HG03135 (cell line): ENCODE measurements at regions not wholly inside any gene's neighbourhood (a gene's known extent, or its start where the extent isn't known, plus 50 kb on each side); places are given as distances from the start of the nearest gene placed in this dataset.
"Not testable (repeated sequence)": the region's sequence is repeated elsewhere in the genome, so short reads cannot be mapped to it uniquely, and the experiment has no call there.

ENCODE experiments used
- ATAC-seq: cut with Tn5 transposase; IDR thresholded peaks from one replicate; pipeline ENCODE4 v1.9.1; 2021; ENCODE audit warnings: mild to moderate bottlenecking, moderate library complexity; ENCODE audit not compliant: unreplicated experiment

DNA sequence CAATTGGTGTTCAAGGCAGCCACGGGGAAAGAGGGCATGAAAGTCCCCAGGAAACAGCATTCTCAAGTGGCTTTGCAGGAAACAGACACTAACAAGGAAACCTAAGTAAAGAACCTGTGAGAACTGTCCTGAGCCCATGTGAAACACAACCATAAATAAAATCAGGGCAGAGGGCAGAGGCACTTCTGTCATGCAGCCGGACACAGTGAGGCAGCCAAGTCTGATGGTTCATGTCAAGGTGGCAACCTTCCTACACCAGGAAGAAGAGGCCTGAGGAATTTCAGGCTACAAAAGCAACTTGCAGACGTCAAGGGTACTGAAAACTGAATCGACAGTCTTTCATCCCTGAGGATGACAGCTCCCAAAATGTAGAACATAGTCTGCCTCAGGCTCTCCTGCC lies 458.2 kb upstream of the NPVF start:
- ATAC-seq, result no peak

DNA sequence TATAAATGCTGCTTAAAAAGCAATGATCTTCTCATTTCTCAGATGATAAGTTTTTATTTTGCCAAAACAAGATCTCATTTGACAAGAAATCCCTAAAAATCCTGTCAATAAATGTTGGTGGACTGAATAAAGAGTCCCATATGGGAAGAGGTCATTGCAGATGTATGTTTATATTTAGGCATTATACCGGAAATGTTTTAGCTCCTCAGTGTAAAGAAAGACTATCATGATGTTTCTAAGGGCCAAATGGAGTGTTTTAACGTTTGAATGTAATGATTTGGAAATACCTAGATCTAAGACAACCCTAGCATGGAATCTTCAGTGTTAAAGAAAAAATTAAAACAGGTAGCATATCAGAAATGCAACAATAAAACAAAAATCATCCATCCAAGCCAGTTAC lies 457.8 kb upstream of the NFE2L3 start:
- ATAC-seq, result no peak

DNA sequence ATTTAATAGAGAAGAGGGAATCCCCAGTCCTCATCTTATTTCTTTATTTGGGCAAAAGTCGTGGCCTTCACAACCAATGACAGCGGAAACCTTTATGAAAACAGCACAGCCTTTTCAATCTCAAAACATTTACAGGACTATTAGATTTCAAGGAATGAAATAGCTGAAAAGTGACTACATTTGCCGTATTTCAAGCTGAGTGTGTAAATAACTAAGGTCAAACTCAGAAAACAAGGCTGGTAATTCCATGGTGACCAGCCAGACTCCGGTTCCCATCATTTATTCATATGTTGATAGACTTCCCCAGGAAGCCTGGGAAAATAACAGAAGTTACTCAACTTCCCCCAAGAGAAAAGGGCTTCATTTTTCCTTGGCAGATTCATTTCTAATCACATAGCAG lies 457.3 kb upstream of the NFE2L3 start:
- ATAC-seq, result no peak

DNA sequence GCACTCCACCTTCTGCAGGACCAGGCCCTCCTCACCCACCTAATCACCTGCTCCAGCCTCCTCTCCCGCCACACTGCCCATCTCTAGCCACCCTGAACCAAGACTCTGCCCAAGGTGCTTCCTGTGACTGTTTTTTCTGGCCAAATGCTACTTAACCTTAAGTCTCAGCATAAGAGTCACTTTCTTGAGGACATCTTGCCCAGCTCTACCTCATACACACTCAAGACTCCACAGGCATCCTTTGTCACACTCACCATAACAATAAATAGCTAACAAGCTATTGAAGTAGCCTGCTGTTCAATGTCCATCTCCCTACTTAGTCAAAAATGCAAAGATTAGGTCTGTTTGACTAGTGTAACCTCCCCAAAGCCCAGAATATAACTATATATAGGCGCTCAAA lies 455.4 kb upstream of the NFE2L3 start:
- no peak for ATAC-seq

DNA sequence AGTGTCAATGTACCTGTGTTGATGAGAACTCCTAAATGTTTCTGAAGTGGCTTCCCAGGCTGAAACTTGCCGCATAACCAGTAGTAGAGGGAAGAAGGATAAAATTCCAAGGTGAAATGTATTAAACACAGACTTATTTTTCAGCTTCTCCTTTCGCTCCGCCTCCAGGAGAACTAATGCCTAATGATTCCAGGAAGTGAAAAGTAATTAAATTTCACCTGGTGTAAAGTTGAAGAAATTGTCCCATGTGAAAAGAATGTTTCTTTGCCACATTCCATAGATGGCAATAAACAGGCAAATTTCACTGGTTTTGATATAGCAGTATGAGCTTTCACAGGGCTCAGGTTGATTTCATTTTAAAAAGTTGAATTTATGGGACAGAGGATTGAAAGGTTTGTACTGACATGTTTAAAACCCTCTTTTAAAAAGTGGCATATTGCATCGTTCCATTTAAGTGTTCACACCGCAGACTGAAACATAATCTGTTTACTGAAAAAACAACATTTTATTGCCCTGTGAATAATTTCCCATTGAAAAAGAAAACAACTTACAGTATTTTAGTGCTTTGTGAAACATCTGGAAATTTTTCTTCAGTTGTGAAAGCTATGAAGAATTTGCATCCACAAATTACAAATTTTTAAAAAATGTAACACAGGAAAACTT lies 453.4 kb upstream of the NFE2L3 start:
- no peak for ATAC-seq

DNA sequence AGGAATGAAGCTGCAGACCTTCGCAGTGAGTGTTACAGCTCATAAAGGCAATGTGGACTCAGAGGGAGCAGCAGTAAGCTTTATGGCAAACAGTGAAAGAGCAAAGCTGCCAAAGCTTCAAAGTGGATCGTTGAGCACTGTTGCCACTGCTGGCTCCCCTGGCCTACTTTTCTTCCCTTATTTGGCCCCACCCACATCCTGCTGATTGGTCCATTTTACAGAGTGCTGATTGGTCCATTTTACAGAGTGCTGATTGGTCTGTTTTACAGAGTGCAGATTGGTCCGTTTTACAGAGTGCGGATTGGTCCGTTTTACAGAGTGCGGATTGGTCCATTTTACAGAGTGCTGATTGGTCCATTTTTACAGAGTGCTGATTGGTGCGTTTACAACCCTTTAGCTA lies 451.9 kb upstream of the NFE2L3 start:
- not testable (repeated sequence) for ATAC-seq

DNA sequence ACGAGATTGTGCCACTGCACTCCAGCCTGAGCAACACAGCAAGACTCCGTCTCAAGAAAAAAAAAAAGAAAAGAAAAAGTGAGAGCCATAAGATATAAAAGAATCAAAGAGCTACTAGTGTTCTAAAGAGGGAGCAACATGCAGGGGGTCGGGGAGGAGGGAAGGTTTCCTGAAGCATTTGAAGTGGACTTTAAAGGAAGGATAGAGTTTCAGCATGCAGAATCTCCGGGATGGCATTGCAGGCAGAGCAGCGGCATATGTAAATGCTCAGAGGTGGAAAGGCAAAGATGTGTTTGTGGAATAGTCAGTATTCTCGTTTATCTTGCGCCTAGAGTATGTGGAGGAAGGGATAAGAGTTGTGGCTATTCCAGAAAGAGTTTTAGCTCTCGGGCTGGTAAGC lies 447.6 kb upstream of the NFE2L3 start:
- no peak for ATAC-seq

DNA sequence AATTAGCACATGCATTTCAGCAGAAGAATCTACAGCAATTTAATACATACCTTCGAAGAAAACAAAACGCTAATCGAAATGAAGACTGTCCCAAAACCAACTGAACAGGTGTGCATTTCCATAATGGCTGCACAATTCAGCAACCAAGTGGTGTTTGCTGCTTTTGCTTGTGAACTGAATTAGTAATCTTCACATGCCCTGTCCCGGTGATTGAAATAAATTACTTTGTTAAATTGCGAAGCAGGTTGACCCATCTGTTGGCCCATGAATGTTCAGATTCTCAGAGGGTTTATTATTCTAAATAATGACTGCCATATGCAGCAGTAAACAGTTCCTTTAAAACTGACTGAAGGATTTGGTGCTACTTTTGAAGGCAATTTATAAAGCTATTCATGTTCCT lies 445.2 kb upstream of the NFE2L3 start:
- ATAC-seq, result no peak

DNA sequence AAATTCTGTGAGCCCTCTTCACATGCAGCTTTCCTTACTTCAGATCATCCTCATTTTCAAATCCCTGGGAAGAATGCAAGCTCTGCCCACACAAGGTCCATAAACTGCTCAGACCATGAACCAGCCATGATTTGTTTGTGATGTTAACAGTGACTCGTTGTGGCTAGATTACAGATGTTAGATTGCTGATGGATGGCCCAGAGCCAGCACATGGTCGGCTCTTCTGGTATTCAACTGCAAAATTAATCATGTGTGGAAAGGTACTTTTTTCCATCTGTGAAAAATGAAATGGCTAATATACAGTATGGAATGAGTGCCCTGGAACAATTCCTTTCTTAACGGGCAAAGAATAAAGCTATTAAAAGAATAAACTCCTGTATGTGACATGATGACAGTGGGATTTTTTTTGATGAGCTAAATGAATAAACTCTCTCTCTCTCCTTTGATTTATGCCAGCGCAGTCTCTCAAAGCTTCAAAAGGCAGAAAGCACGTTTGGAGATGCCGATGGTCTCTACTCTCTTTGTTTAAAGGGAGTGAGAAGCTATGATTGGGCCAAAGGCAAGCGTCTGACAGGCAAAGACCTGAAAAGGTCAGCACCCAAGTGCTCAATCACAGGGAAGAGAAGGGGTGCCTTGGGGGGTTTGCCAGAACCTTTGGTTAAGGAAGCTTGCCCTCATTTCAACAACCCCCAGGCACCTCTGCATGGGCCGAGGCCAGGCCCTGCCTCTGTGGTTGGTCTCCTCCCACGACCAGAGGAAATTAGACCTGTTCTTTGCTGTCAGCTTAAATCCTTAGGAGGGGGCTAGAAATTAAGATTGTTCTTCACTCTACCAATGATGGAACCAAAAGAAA lies 444.0 kb upstream of the NFE2L3 start:
- no peak for ATAC-seq

DNA sequence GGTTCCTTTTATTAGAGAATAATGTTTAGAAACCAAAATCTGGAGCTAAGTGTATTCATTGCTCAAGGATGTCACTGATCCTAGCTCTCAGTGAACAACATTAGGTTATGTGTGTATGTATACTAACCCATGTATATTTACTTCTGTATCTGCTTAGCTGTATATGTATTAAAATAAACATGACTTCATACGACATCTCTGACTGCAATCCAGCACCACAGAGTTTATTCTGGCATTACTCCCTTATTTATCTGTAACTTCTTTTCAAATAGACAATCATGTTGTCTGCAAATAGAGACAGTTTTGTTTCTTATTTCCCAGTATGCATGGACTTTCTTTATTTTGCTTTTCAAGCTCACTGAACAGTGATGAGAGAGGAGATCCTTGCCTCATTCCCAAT lies 441.0 kb upstream of the NFE2L3 start:
- ATAC-seq, result no peak

DNA sequence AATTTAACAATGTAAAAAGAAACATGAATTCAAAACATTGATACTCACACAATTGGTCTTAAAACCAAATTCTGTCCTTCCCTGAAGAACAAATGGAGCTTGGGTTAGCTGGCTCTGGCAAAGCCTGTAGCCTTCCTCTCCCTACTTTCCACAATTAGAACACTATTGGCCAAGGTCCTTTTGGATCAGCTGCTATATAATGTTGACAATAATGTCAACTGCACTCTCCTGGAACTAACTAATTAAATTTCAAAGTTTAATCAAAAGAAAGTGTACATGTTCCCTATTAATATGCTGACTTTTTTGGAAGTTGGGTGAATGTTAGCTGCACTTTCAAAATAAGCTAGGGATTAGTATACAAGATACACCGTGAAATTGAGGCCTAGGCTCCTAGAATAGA lies 440.1 kb upstream of the NFE2L3 start:
- ATAC-seq, result no peak

DNA sequence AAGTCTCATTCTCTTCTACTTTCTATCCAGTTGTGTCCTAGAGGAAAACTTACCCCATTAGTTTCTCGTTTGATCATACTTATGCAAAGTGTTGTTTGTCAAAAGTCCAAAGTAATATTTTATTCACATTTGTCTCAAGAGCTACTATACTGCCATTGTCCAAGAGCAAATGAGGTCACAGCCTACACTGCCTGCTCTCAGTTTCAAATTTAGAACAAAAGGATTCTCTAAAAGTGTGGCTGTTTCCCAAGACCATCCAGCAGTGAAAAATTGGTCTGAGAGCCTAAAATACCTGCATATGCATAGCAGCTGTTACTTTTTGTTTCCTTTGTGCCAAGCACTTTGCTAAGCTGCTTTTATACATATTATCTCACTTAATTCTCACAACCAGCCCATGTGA lies 439.5 kb upstream of the NFE2L3 start:
- no peak for ATAC-seq

DNA sequence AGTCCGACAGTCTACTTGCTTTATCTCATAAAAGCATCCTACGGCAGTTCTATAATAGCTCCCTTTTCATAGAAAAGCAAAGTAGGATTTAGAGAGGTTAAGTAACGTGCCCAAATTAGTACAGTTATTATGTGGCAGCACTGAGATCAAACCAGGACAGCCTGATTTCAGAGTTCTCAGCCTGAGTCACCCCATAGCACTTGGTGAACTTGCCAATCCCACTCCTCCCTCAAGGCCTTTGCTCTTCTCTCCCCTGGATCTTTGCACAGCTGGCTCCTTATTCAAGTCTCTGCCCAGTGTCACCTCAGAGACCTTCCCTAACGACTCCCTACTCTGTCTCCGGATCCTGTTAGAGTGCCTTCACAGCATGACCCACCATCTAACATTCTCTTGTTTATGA lies 438.0 kb upstream of the NFE2L3 start:
- ATAC-seq, result no peak

DNA sequence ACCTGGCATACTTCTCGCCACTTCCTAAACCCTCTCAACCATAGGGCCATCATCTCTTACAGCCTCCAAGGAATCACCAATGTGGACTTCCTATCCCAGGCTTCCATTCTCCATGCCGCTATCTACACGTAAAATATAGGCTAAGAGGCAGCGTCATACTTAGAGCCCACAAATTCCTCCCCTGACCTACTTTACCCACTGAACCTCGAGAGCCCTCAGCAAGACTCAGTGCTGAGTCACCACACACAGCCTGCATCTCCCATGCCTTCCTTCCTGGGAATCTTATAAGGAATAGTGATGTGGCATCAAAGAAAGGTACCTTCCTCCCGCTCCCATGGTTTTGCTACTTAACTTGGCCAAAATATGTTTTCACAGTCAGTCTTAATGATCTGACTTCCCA lies 435.6 kb upstream of the NFE2L3 start:
- ATAC-seq, result no peak

DNA sequence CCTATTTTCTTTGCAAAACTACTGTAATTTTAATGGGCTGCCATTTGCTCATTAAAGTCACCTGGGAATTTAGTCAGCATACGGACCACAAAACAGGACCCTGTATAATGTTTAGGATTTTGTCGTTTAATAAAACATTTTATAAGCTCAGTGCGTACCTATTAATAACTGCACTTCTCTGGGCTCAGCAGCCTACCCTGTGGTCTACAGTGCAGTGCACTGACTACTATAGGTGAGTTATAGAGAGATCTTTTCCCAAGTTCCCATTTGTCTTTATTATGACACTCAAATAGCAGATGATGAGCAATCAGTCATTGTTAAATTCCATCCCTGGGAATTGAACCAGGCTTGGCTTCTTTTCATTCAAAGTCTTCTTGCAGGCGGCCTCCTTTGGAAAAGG lies 433.4 kb upstream of the NFE2L3 start:
- no peak for ATAC-seq

DNA sequence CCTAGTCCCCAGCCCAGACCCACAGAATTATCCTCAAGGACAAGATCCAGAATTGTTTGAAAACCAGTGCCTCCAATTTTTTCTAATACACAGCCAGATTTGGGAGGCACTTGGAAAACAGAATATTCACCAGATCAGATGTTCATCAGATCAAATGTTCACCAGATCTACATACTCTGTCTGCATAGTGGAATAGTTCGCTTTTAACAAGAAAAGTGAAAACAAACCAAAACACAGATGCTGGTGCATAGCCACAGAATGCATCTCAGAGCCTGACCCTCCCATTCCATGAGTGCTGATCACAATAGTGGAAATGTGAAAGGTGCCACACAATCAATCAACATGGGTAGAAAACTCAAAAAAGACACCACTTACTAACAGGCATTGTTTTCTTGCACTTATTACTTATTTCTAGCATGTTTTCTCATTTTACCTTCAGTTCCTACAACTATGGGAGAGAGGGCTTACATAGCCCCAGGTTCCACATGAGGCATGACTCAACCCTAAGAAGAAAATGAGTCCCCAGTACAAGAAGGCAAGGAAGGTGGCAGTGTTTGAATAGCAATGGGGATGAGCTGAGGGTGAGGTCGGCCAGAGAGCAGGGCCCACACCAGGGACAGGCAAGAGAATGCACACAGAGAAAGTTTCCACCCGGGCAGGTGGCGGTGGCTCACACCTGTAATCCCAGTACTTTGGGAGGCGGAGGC lies 432.7 kb upstream of the NFE2L3 start:
- no peak for ATAC-seq

DNA sequence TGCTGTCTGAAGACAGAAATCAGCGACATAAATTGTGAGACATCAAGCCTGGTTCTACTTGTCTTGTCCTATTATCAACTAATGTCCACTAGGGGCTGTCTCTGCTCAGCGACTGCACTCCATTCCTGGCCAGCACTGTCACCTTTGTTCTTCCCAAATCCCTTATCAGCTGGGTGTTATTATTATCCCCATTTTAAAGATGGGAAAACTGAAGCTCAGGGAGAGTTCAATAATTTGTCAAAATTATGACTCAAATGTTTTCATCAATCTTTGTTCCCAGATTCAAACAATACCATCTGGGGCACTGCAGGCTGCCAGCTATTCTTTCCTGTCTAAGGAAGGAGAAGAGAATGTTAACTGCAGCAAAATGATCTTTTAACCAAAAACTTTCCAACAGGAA lies 431.6 kb upstream of the NFE2L3 start:
- no peak for ATAC-seq

DNA sequence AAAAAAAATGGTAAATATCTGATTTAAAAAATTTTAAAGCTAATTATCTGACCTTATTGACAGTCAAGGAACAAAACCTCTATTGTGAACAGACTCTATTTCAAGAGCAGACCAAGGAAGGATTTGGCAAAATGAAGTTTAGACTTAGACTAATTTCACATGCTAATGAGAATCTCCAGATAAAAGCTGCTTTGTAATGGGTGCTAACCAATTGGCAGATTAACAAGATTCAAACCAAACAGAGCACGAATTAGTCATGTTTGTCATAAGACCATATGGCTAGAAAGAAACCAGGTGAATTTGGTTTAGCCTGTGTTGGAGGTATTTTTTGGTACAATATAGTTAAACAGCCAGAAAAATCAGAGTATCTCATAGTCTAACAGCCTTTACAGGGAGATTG lies 429.1 kb upstream of the NFE2L3 start:
- ATAC-seq, result no peak

DNA sequence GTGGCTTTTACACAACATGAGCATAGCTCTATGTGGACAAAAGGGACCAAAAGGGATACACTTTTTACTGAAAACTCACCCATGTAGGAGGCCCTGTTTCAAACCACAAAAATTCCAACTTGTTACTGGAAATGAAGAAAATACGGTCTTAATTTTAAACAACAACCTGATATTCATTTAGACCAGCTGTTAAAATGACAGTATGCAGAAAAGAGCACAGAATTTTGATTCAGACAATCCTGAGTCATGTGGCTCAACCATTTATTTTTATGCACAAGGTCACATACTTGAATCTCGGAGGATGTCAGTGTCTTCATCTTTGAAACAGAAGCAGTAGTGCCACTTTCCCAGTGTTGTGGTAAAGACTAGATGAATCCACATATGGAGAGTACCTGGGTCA lies 426.5 kb upstream of the NFE2L3 start:
- no peak for ATAC-seq

DNA sequence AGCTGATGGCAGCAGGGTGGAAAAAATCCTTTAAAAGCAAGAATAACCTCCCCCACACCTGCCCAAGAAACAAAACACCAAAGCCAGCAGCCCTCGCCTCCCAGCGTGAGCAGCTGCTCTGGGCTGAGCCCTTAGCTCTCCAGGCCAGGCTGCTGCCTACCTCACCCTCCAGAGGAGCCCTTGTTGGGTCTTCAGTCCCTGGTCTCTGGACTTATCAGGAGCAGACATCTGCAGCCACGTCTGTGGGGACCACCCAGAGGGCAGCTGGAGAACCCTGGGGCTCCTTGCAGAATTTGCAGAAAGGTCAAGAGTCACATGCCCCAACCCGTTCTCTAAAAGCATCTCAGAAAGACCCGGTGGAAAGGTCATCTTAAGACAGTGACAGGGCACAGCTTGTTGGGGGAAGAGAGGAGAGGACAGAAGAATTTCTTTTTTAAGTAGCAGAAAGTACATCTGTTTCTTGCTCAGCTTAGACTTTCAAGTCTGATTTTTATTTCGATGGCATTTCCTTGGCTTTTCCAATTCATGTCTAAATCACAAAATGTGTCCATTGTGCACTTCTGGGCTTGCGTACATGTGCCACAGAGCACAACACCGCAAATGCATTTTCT lies 425.7 kb upstream of the NFE2L3 start:
- no peak for ATAC-seq

DNA sequence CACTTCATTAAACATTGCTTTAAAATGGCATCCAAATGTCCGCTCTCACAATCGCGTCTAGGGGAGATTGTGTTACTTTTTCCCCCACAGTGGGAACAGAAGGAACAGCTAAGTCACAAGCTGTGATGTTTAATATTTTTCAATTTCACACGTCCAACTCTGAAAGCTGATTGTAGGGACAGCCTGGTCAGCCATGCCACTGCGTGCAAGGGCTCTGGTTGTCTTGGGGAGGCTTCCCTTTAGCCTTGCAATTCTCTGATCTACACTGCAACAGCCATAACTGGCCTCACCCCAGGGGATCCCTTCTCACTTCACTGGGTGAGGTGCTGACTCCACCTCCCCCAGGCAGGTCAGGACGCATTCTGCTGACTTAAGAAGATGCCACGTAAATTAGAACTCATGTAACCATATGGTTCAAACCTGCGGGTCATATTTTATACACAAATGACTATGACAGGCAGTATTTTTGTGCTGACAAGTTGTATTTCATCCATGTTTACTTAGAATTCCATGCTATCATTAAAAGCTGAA lies 425.2 kb upstream of the NFE2L3 start:
- no peak for ATAC-seq
